ENCODE measurements at regions not wholly inside any gene's neighbourhood (a gene's known extent, or its start where the extent isn't known, plus 50 kb on each side); places are given as distances from the start of the nearest gene placed in this dataset.
"Not testable (repeated sequence)": the region's sequence is repeated elsewhere in the genome, so short reads cannot be mapped to it uniquely, and the experiment has no call there.

DNA sequence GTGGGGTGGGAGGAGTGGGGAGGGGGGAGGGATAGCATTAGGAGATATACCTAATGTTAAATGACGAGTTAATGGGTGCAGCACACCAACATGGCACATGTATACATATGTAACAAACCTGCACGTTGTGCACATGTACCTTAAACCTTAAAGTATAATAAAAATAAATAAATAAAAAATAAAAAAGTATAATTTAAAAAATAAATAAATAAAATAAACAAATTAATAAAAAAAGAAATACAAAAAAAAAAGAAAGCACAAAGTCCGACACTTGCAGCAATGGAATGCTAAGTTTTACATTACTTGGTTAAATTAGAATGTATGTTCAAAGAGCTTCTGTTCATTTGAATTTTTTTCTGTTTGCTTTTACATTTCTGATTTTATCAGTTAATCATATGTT lies 236.5 kb upstream of the POGK start:
- H3K4ac ChIP-seq (ENCODE audit: low read depth in 1 of 2, low read length in 2 of 2); H3K4me2 ChIP-seq (ENCODE audit: low read length, poor library complexity, severe bottlenecking); H3K4me3 ChIP-seq (ENCODE audit: insufficient read depth in 1 of 2, low read depth in 1 of 2, low read length in 2 of 2); H3K14ac ChIP-seq (ENCODE audit: low read length in 2 of 2); H2BK5ac ChIP-seq (ENCODE audit: low read depth, low read length, poor library complexity, severe bottlenecking); H3K18ac ChIP-seq (ENCODE audit: low read depth in 1 of 2, low read length in 2 of 2); H3K4me1 ChIP-seq (ENCODE audit: control insufficient read depth, insufficient read depth, low read depth, low read length); H3K79me1 ChIP-seq (replicated peaks; ENCODE audit: low read length, poor library complexity, severe bottlenecking); H2BK15ac ChIP-seq (ENCODE audit: low read depth, poor library complexity, severe bottlenecking); H3K9me3 ChIP-seq (ENCODE audit: control insufficient read depth, low read length); H3K9ac ChIP-seq (ENCODE audit: low read length); H3K27ac ChIP-seq (ENCODE audit: low read length, poor library complexity, severe bottlenecking); H2AFZ ChIP-seq (ENCODE audit: low read depth, low read length); H4K91ac ChIP-seq (ENCODE audit: low read length); H2AK5ac ChIP-seq (ENCODE audit: low read length, severe bottlenecking); H2BK120ac ChIP-seq (ENCODE audit: low read depth, low read length); H3K27me3 ChIP-seq (ENCODE audit: control insufficient read depth in 1 of 2, insufficient read depth in 1 of 2, low read length in 2 of 2); H3K23ac ChIP-seq (ENCODE audit: low read length in 2 of 2); H4K8ac ChIP-seq (ENCODE audit: low read length); H2BK12ac ChIP-seq (ENCODE audit: low read length in 2 of 2); DNase-seq; H3K36me3 ChIP-seq (ENCODE audit: control insufficient read depth in 1 of 2, insufficient read depth in 2 of 2, low read depth in 1 of 2, low read length in 2 of 2): not testable (repeated sequence)
- WGBS, result no CpG with 5 or more reads among the region's 3 CpGs

DNA sequence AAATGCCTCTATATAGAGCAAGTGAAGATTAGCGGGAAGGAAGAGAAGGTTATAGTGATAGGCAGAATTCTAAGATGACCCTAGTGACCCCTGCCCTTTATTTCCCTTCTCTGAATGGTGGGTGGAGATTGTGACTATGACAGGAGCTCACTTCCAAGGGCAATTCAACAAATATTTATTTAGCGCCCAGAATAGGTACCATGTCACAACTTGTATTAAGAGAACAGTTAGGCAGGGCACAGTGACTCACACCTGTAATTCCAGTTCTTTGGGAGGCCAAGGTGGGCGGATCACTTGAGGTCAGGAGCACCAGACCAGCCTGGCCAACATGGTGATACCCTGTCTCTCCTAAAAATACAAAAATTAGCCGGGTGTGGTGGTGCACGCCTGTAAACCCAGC lies 236.0 kb upstream of the POGK start:
- no peak overlapping the region for H2BK15ac ChIP-seq (ENCODE audit: low read depth, poor library complexity, severe bottlenecking)
- no peak overlapping the region for H3K14ac ChIP-seq (ENCODE audit: low read length in 2 of 2)
- H3K18ac ChIP-seq (ENCODE audit: low read depth in 1 of 2, low read length in 2 of 2), result no peak overlapping the region
- no peak overlapping the region for H2BK12ac ChIP-seq (ENCODE audit: low read length in 2 of 2)
- H3K4ac ChIP-seq (ENCODE audit: low read depth in 1 of 2, low read length in 2 of 2), result no peak overlapping the region
- 72% methylated on average over 5 of the region's 5 CpGs for WGBS
- H2AFZ ChIP-seq (ENCODE audit: low read depth, low read length), result no peak overlapping the region
- no peaks in the 10 kb centered on the region for H3K4me1 ChIP-seq (ENCODE audit: control insufficient read depth, insufficient read depth, low read depth, low read length)
- no peak overlapping the region for H3K4me3 ChIP-seq (ENCODE audit: insufficient read depth in 1 of 2, low read depth in 1 of 2, low read length in 2 of 2)
- H4K91ac ChIP-seq (ENCODE audit: low read length), result no peak overlapping the region
- no peaks in the 10 kb centered on the region for H3K9me3 ChIP-seq (ENCODE audit: control insufficient read depth, low read length)
- no peak overlapping the region for H2BK120ac ChIP-seq (ENCODE audit: low read depth, low read length)
- H3K79me1 ChIP-seq (replicated peaks; ENCODE audit: low read length, poor library complexity, severe bottlenecking), result no peaks in the 10 kb centered on the region
- no peak for DNase-seq
- H3K27ac ChIP-seq (ENCODE audit: low read length, poor library complexity, severe bottlenecking), result no peak overlapping the region
- no peak overlapping the region for H2AK5ac ChIP-seq (ENCODE audit: low read length, severe bottlenecking)
- no peaks in the 10 kb centered on the region for H3K36me3 ChIP-seq (ENCODE audit: control insufficient read depth in 1 of 2, insufficient read depth in 2 of 2, low read depth in 1 of 2, low read length in 2 of 2)
- H3K9ac ChIP-seq (ENCODE audit: low read length), result no peak overlapping the region
- no peak overlapping the region for H4K8ac ChIP-seq (ENCODE audit: low read length)
- no peak overlapping the region for H2BK5ac ChIP-seq (ENCODE audit: low read depth, low read length, poor library complexity, severe bottlenecking)
- H3K27me3 ChIP-seq (ENCODE audit: control insufficient read depth in 1 of 2, insufficient read depth in 1 of 2, low read length in 2 of 2), result no peaks in the 10 kb centered on the region
- no peak overlapping the region for H3K4me2 ChIP-seq (ENCODE audit: low read length, poor library complexity, severe bottlenecking)
- no peak overlapping the region for H3K23ac ChIP-seq (ENCODE audit: low read length in 2 of 2)

DNA sequence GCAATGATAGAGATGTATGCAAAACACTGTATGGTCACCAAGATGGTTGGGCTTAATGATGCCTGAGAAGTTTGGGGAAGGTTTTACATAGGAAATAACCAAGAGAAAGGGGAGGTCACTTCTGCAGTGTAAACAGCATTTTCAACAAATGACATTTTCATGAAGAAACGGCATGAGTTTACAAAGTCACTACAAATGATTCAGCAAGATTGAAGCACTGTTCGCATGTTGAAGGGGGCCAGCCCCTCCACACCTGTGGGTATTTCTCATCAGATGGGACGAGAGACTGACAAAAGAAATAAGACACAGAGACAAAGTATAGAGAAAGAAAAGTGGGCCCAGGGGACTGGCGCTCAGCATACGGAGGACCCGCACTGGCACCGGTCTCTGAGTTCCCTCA lies 234.1 kb upstream of the POGK start:
- H2BK12ac ChIP-seq (ENCODE audit: low read length in 2 of 2), result no peak overlapping the region
- H3K4me3 ChIP-seq (ENCODE audit: insufficient read depth in 1 of 2, low read depth in 1 of 2, low read length in 2 of 2), result no peak overlapping the region
- H3K27me3 ChIP-seq (ENCODE audit: control insufficient read depth in 1 of 2, insufficient read depth in 1 of 2, low read length in 2 of 2), result no peaks in the 10 kb centered on the region
- H2AFZ ChIP-seq (ENCODE audit: low read depth, low read length), result no peak overlapping the region
- no peak overlapping the region for H2AK5ac ChIP-seq (ENCODE audit: low read length, severe bottlenecking)
- H3K18ac ChIP-seq (ENCODE audit: low read depth in 1 of 2, low read length in 2 of 2), result no peak overlapping the region
- no peak overlapping the region for H4K91ac ChIP-seq (ENCODE audit: low read length)
- H3K9me3 ChIP-seq (ENCODE audit: control insufficient read depth, low read length), result no peaks in the 10 kb centered on the region
- H3K27ac ChIP-seq (ENCODE audit: low read length, poor library complexity, severe bottlenecking), result no peak overlapping the region
- H3K79me1 ChIP-seq (replicated peaks; ENCODE audit: low read length, poor library complexity, severe bottlenecking), result no peaks in the 10 kb centered on the region
- no peak overlapping the region for H3K14ac ChIP-seq (ENCODE audit: low read length in 2 of 2)
- H3K4me1 ChIP-seq (ENCODE audit: control insufficient read depth, insufficient read depth, low read depth, low read length), result no peaks in the 10 kb centered on the region
- no peak overlapping the region for H2BK120ac ChIP-seq (ENCODE audit: low read depth, low read length)
- H3K36me3 ChIP-seq (ENCODE audit: control insufficient read depth in 1 of 2, insufficient read depth in 2 of 2, low read depth in 1 of 2, low read length in 2 of 2), result no peaks in the 10 kb centered on the region
- no peak overlapping the region for H3K4me2 ChIP-seq (ENCODE audit: low read length, poor library complexity, severe bottlenecking)
- no peak overlapping the region for H3K9ac ChIP-seq (ENCODE audit: low read length)
- no peak for DNase-seq
- H3K23ac ChIP-seq (ENCODE audit: low read length in 2 of 2), result no peak overlapping the region
- WGBS, result 86% methylated on average over 3 of the region's 7 CpGs
- no peak overlapping the region for H3K4ac ChIP-seq (ENCODE audit: low read depth in 1 of 2, low read length in 2 of 2)
- H2BK15ac ChIP-seq (ENCODE audit: low read depth, poor library complexity, severe bottlenecking), result no peak overlapping the region
- no peak overlapping the region for H2BK5ac ChIP-seq (ENCODE audit: low read depth, low read length, poor library complexity, severe bottlenecking)
- H4K8ac ChIP-seq (ENCODE audit: low read length), result no peak overlapping the region

DNA sequence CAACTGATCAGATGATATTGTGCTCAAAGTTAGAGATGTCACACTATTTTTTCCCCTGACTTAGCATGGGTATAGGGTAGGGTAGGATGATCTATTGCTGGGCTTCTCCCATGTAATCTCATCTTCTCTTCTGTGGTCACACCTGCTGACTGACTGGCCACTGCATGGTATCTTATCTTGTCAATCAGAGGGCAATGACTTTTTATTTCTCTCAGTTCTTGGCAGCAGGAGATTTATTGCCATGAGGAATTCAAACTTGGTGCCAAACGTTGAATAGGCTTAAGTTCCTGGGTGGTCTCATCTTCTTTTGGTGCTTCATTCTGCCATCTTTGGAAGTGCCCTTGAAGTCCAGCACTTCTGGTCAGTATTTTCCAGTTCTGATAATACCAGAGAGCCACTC lies 226.4 kb upstream of the POGK start:
- 51% methylated on average over 1 of the region's 1 CpG for WGBS
- Histone ChIP-seq H2AK5ac (ENCODE audit: low read length, severe bottlenecking) (no peak overlapping the region), H2BK120ac (ENCODE audit: low read depth, low read length) (no peak overlapping the region), H3K27me3 (ENCODE audit: control insufficient read depth in 1 of 2, insufficient read depth in 1 of 2, low read length in 2 of 2) (no peaks in the 10 kb centered on the region), H3K27ac (ENCODE audit: low read length, poor library complexity, severe bottlenecking) (no peak overlapping the region), H3K9ac (ENCODE audit: low read length) (no peak overlapping the region), H3K4me3 (ENCODE audit: insufficient read depth in 1 of 2, low read depth in 1 of 2, low read length in 2 of 2) (no peak overlapping the region), H2AFZ (ENCODE audit: low read depth, low read length) (no peak overlapping the region), H3K18ac (ENCODE audit: low read depth in 1 of 2, low read length in 2 of 2) (no peak overlapping the region), H3K79me1 (replicated peaks; ENCODE audit: low read length, poor library complexity, severe bottlenecking) (no peaks in the 10 kb centered on the region), H3K9me3 (ENCODE audit: control insufficient read depth, low read length) (peaks cover 2% of the 10 kb centered on the region), H4K91ac (ENCODE audit: low read length) (no peak overlapping the region), H3K4me2 (ENCODE audit: low read length, poor library complexity, severe bottlenecking) (no peak overlapping the region), H2BK15ac (ENCODE audit: low read depth, poor library complexity, severe bottlenecking) (no peak overlapping the region), H2BK5ac (ENCODE audit: low read depth, low read length, poor library complexity, severe bottlenecking) (no peak overlapping the region), H3K23ac (ENCODE audit: low read length in 2 of 2) (no peak overlapping the region), H2BK12ac (ENCODE audit: low read length in 2 of 2) (no peak overlapping the region), H3K4me1 (ENCODE audit: control insufficient read depth, insufficient read depth, low read depth, low read length) (no peaks in the 10 kb centered on the region), H3K4ac (ENCODE audit: low read depth in 1 of 2, low read length in 2 of 2) (no peak overlapping the region), H3K14ac (ENCODE audit: low read length in 2 of 2) (no peak overlapping the region), H3K36me3 (ENCODE audit: control insufficient read depth in 1 of 2, insufficient read depth in 2 of 2, low read depth in 1 of 2, low read length in 2 of 2) (no peaks in the 10 kb centered on the region), H4K8ac (ENCODE audit: low read length) (no peak overlapping the region)
- no peak for DNase-seq

Data from mesenchymal stem cell (in vitro differentiated cells and primary cell).